Esophagus squamous epithelium (tissue), 5 donors: ENCODE measurements at regions not wholly inside any gene's neighbourhood (a gene's known extent, or its start where the extent isn't known, plus 50 kb on each side); places are given as distances from the start of the nearest gene placed in this dataset.
"Not testable (repeated sequence)": the region's sequence is repeated elsewhere in the genome, so short reads cannot be mapped to it uniquely, and the experiment has no call there.

Experiments
- DNase-seq: peaks from one replicate; lab custom pipeline; 2025; lab: John Stamatoyannopoulos, UW
- H3K27ac ChIP-seq, 4 donors: fragments of 200-600 bp; sonication (generic); one replicate each; pipeline ENCODE4 v1.5.1; 2016 to 2019; ENCODE audit warnings: mild to moderate bottlenecking in 1 of 4
- H3K27me3 ChIP-seq, 4 donors: fragments of 200-600 bp; sonication (generic); 1 replicate in 3 of 4; 2 replicates in 1 of 4; pipeline versions ENCODE4 v1.5.1 to v1.6.0; 2017 to 2021; ENCODE audit warnings: antibody characterized with exemption in 1 of 4
- H3K36me3 ChIP-seq, 3 donors: fragments of 200-600 bp; sonication (generic); one replicate each; pipeline ENCODE4 v1.5.1; 2016 to 2019
- H3K4me1 ChIP-seq, 3 donors: fragments of 200-600 bp; sonication (generic); one replicate each; pipeline ENCODE4 v1.5.1; 2017 to 2019
- H3K4me3 ChIP-seq, 4 donors: fragments of 200-600 bp; sonication (generic); 1 replicate in 3 of 4; 2 replicates in 1 of 4; pipeline ENCODE4 v1.5.1; 2016 to 2019; ENCODE audit warnings: mild to moderate bottlenecking in 2 of 4, moderate library complexity in 1 of 4
- H3K9me3 ChIP-seq, 3 donors: fragments of 200-600 bp; sonication (generic); one replicate each; pipeline ENCODE4 v1.5.1; 2016 to 2019
- POLR2A ChIP-seq, 4 donors: fragments of 450-650 bp; IDR thresholded peaks; one replicate each; pipeline ENCODE4 v1.6.1; 2017; ENCODE audit warnings: antibody characterized with exemption in 4 of 4, mild to moderate bottlenecking in 4 of 4, moderate library complexity in 3 of 4
- WGBS, 2 donors: methylation state at CpG; one replicate each; pipeline ENCODE4 v1.1.5; 2018; 5-methylcytosine and 5-hydroxymethylcytosine counted together
- intact Hi-C: fragments of 100-400 bp; cut with DNase I; formaldehyde crosslinking; loops from one replicate; pipeline ENCODE4 v1.15.0; 2022
- TF ChIP-seq, protein P1 (sequence below), 6 experiments: fragments of 450-650 bp in 4 of 6; fragments of 200-600 bp in 2 of 6; sonication (generic) in 2 of 6; IDR thresholded peaks; one replicate each; pipeline ENCODE4 v1.5.1; 2016 to 2019; ENCODE audit warnings: antibody characterized with exemption in 6 of 6, mild to moderate bottlenecking in 4 of 6, moderate library complexity in 4 of 6
- donor health status: DM: yes; HTN: yes; CAD: no.

DNA sequence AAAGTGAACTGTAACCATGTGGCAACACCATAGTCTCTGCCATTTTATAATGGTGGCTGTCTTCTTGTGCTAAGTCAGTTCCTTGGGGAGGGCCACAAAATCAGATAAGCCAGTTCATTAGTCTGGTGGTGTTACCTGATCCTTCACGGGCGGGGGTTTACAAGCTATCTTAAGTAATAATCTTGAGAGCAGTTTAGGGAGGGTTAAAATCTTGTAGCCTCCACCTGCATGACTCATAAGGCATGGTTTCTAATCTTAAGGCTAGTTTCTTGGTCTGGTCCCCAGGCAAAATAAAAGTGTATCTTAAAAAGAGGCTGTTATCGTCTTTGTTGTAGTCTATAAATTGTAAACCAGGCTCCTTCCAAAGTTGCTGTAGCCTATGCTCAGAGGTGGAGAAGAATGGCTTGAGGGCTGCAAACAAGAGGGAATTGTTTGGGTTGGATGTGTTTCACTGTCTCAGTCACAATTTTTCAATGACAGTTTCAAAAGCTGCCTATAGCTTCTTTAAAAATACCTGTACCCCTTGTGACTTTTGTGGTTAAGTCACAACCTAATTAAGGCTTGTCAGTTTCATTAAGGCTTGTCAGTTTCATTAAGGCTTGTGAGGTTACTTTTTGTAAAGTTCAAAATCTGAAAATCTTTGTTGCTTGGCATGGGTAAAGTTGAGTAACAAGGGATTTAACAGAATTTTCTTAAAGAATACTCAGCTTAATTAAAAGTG is 135.7 kb downstream of the RPS4Y2 start:
- Histone ChIP-seq H3K4me3 (no peak overlapping the region), H3K4me1 (no peaks in the 10 kb centered on the region), H3K9me3 (no peaks in the 10 kb centered on the region), H3K36me3 (no peaks in the 10 kb centered on the region), H3K27ac (no peak overlapping the region), H3K27me3 (no peaks in the 10 kb centered on the region)
- WGBS, 2 donors: 56% methylated on average over 1 of the region's 3 CpGs; no CpG with 5 or more reads in 1 of the 2 donors
- DNase-seq: no peak
- intact Hi-C loops: no loop called here
- no peak for TF ChIP-seq POLR2A (IDR thresholded peaks at IDR 0.05)
- TF ChIP-seq, protein P1, sequence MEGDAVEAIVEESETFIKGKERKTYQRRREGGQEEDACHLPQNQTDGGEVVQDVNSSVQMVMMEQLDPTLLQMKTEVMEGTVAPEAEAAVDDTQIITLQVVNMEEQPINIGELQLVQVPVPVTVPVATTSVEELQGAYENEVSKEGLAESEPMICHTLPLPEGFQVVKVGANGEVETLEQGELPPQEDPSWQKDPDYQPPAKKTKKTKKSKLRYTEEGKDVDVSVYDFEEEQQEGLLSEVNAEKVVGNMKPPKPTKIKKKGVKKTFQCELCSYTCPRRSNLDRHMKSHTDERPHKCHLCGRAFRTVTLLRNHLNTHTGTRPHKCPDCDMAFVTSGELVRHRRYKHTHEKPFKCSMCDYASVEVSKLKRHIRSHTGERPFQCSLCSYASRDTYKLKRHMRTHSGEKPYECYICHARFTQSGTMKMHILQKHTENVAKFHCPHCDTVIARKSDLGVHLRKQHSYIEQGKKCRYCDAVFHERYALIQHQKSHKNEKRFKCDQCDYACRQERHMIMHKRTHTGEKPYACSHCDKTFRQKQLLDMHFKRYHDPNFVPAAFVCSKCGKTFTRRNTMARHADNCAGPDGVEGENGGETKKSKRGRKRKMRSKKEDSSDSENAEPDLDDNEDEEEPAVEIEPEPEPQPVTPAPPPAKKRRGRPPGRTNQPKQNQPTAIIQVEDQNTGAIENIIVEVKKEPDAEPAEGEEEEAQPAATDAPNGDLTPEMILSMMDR (IDR thresholded peaks at IDR 0.05): no peak

DNA sequence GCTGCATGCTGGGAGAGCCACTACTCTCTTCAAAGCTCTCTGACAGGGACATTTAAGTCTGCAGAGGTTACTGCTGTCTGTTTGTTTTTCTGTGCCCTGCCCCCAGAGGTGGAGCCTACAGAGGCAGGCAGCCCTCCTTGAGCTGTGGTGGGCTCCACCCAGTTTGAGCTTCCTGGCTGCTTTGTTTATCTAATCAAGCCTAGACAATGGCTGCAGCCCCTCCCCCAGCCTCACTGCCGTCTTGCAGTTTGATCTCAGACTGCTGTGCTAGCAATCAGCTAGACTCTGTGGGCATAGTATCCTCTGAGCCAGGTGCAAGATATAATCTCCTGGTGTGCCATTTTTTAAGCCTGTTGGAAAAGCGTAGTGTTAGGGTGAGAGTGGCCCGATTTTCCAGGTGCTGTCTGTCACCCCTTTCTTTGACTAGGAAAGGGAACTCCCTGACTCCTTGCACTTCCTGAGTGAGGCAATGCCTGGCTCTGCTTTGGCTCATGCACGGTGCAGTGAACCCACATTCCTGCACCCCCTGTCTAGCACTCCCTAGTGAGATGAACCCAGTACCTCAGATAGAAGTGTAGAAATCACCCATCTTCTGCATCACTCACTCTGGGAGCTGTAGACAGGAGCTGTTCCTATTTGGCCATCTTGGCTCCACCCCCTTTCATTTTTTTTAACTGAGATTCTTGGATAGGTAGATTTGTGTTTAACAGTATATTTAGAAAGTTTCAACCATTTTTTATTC is 169.6 kb downstream of the RPS4Y2 start:
- H3K27ac ChIP-seq, H3K9me3 ChIP-seq, intact Hi-C loops, H3K4me3 ChIP-seq, H3K36me3 ChIP-seq, H3K27me3 ChIP-seq, H3K4me1 ChIP-seq, DNase-seq: not testable (repeated sequence)
- 71% methylated on average over 1 of the region's 4 CpGs; no CpG with 5 or more reads in 1 of the 2 donors for WGBS, 2 donors

DNA sequence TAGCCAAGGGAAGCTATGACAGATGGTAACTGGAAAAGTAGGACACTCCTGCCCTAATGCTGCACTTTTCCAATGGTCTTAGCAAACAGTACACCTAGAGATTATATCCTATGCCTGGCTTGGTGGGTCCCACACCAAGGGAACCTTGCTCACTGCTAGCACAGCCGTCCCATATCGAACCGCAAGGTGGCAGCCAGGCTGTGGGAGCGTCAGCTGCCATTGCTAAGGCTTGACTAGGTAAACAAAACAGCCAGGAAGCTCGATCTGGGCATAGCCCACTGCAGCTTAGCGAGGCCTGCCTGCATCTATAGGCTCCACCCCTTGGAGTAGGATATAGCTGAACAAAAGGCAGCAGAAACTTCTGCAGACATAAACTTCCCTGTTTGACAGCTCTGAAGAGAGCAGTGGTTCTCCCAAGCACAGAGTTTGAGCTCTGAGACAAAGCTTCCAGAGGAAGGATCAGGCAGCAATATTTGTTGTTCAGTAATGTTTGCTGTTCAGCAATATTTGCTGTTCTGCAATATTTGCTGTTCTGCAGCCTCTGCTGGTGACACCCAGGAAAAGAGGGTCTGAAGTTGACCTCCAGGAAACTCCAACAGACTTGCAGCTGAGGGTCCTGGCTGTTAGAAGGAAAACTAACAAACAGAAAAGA is 173.9 kb downstream of the RPS4Y2 start:
- H3K27me3 ChIP-seq: no peaks in the 10 kb centered on the region
- no peak overlapping the region for H3K4me3 ChIP-seq
- WGBS, 2 donors: 68% methylated on average over 4 of the region's 6 CpGs; no CpG with 5 or more reads in 1 of the 2 donors
- no peak for DNase-seq
- intact Hi-C loops: no loop called here
- no peaks in the 10 kb centered on the region for H3K4me1 ChIP-seq
- no peak overlapping the region for H3K27ac ChIP-seq
- H3K9me3 ChIP-seq: no peaks in the 10 kb centered on the region
- TF ChIP-seq, protein P1 (IDR thresholded peaks at IDR 0.05): no peak
- TF ChIP-seq POLR2A (IDR thresholded peaks at IDR 0.05): no peak
- H3K36me3 ChIP-seq: no peaks in the 10 kb centered on the region

DNA sequence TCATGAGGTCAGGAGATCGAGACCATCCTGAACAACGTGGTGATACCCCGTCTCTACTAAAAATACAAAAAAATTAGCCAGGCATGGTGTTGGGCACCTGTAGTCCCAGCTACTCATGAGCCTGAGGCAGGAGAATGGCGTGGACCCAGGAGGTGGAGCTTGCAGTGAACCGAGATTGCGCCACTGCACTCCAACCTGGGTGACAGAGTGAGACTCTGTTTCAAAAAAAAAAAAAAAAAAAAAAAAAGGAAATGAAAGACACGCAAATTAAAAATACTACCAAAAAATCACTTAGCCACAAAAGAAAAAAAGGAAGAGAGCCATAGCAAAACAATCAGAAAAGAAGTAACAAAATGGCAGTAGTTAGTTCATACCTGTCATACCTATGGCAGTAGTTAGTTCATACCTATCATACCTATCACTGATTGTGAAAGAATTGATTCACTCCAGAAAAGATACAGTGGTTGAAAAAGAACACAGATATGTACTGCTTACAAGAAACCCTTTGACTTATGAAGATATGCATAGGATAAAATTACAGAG is 180.9 kb downstream of the RPS4Y2 start:
- H3K36me3 ChIP-seq, H3K27me3 ChIP-seq, H3K27ac ChIP-seq, H3K4me1 ChIP-seq, intact Hi-C loops, H3K9me3 ChIP-seq, DNase-seq, H3K4me3 ChIP-seq: not testable (repeated sequence)
- WGBS, 2 donors: 100% methylated on average over 1 of the region's 7 CpGs; no CpG with 5 or more reads in 1 of the 2 donors

DNA sequence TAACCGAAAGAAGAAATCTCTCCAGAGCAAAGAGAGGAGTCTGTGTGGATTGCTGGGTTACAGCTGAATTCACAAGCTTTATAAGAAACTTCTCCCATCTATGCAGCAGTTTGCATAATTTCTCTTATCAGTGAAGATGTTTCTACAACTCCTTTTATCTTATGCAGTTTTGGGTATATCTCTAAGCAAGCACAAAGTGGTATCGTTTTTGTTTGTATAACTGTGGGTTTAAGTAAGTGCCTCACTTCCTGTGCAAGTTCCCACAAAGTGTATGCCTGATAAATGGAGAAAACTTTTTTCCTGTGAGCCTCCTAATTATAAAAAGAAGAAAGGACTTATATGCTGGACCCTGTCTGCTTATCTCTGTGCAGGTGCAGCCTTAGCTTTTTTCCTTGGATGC is 205.6 kb downstream of the RPS4Y2 start:
- H3K27ac ChIP-seq: no peak overlapping the region
- no peaks in the 10 kb centered on the region for H3K27me3 ChIP-seq
- TF ChIP-seq POLR2A (IDR thresholded peaks at IDR 0.05): no peak
- TF ChIP-seq, protein P1 (IDR thresholded peaks at IDR 0.05): no peak
- H3K4me1 ChIP-seq: no peaks in the 10 kb centered on the region
- 64% methylated on average over 2 of the region's 2 CpGs; no CpG with 5 or more reads in 1 of the 2 donors for WGBS, 2 donors
- H3K36me3 ChIP-seq: no peaks in the 10 kb centered on the region
- no peak for DNase-seq
- H3K9me3 ChIP-seq: no peaks in the 10 kb centered on the region
- no peak overlapping the region for H3K4me3 ChIP-seq
- intact Hi-C loops: no loop called here

DNA sequence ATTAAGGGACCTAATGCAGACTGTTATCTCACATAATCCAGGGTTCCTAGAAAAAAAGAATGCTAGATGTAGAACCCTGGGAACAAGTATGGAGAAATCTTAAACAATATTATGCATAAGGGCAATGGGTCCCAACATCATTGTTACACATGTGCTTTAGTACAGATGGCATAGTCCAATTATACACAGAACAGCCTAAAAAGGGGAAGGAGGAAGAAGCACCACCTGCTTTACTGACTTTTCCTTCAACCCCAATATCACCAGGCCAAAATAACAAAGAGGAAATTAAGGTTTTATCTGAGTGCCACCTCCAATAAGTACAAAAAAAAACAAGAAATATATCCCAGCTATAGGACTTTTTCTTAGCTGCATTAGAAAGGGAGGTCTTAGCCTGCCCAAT is 211.9 kb downstream of the RPS4Y2 start:
- H3K4me3 ChIP-seq: no peak overlapping the region
- no peaks in the 10 kb centered on the region for H3K9me3 ChIP-seq
- no peaks in the 10 kb centered on the region for H3K4me1 ChIP-seq
- no peak for TF ChIP-seq POLR2A (IDR thresholded peaks at IDR 0.05)
- TF ChIP-seq, protein P1 (IDR thresholded peaks at IDR 0.05): no peak
- no peaks in the 10 kb centered on the region for H3K27me3 ChIP-seq
- DNase-seq: no peak
- no peaks in the 10 kb centered on the region for H3K36me3 ChIP-seq
- no peak overlapping the region for H3K27ac ChIP-seq
- intact Hi-C loops: no loop called here
